Fibroblast of mammary gland (primary cell): ENCODE measurements at regions not wholly inside any gene's neighbourhood (a gene's known extent, or its start where the extent isn't known, plus 50 kb on each side); places are given as distances from the start of the nearest gene placed in this dataset.
"Not testable (repeated sequence)": the region's sequence is repeated elsewhere in the genome, so short reads cannot be mapped to it uniquely, and the experiment has no call there.

ENCODE experiments used
- DNase-seq: peaks from one replicate; pipeline ENCODE4 v3.0.0-alpha.2; 2010; ENCODE audit warnings: low read depth
- H3K4me3 ChIP-seq: 2 replicates; pipeline ENCODE4 v1.5.1; 2011; ENCODE audit warnings: low read depth, mild to moderate bottlenecking, low read length, moderate library complexity; ENCODE audit not compliant: control insufficient read depth
- TF ChIP-seq, protein P1 (sequence below): conservative IDR thresholded peaks from 2 replicates; pipeline ENCODE4 v1.5.1; 2011; ENCODE audit warnings: low read depth, low read length, inconsistent platforms; ENCODE audit not compliant: control insufficient read depth, insufficient read depth

DNA sequence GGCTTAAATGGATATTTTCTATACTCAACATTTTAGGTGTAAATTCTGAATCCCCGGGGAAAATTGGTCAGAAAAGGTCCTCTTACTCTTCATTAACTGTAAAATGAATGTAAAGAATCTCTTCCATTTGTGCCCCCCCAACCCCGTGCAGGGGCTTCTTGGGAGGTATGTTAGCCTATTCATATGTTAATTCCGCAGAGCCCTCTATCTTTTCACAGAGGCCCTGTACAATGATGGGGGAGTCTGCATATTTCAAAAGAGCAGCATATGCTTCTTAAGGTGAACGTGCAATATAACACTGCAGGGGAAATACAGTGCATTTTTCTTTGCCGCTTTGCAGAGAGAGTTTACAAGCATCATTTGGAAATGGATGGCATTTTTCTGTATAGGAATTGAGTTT is 88.5 kb upstream of the CXorf66 start:
- DNase-seq: no peak
- TF ChIP-seq, protein P1, sequence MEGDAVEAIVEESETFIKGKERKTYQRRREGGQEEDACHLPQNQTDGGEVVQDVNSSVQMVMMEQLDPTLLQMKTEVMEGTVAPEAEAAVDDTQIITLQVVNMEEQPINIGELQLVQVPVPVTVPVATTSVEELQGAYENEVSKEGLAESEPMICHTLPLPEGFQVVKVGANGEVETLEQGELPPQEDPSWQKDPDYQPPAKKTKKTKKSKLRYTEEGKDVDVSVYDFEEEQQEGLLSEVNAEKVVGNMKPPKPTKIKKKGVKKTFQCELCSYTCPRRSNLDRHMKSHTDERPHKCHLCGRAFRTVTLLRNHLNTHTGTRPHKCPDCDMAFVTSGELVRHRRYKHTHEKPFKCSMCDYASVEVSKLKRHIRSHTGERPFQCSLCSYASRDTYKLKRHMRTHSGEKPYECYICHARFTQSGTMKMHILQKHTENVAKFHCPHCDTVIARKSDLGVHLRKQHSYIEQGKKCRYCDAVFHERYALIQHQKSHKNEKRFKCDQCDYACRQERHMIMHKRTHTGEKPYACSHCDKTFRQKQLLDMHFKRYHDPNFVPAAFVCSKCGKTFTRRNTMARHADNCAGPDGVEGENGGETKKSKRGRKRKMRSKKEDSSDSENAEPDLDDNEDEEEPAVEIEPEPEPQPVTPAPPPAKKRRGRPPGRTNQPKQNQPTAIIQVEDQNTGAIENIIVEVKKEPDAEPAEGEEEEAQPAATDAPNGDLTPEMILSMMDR: no peak
- no peak overlapping the region for H3K4me3 ChIP-seq

- TF ChIP-seq, protein P1: peak; percentile 39
- H3K4me3 ChIP-seq: no peak overlapping the region
- peak; percentile 20 for DNase-seq
Observed at GRCh38 chrX:140050906-140051305, 85.6 kb upstream of the CXorf66 start.

- no peak for DNase-seq
- TF ChIP-seq, protein P1: no peak
- H3K4me3 ChIP-seq: no peak overlapping the region
Observed at GRCh38 chrX:140040386-140040785, 75.1 kb upstream of the CXorf66 start.

DNA sequence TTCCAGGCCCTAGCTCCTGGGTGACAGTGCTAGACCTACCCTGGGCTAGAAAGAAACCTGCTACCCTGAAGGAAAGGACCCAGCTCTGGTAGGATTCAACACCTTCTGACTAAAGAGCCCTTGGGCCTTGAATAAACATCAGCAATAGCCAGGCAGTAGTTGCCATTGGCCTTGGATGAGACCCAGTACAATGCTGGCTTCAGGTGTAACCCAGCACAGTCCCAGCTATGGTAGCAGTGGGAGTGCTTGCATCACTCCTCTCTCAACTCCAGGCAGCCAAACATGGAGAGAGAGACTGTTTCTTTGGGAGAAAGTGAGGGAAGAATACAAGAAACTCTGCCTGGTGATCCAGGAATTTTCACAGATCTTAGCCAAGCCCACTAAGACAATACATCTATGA is 73.5 kb upstream of the CXorf66 start:
- TF ChIP-seq, protein P1: no peak
- no peak overlapping the region for H3K4me3 ChIP-seq
- DNase-seq: no peak

GRCh38 chrX:140034916-140035315 is 69.6 kb upstream of the CXorf66 start:
- TF ChIP-seq, protein P1: peak; percentile 8
- no peak for DNase-seq
- no peak overlapping the region for H3K4me3 ChIP-seq

GRCh38 chrX:140022482-140022881 is 57.2 kb upstream of the CXorf66 start:
- DNase-seq: no peak
- no peak overlapping the region for H3K4me3 ChIP-seq
- TF ChIP-seq, protein P1: no peak

DNA sequence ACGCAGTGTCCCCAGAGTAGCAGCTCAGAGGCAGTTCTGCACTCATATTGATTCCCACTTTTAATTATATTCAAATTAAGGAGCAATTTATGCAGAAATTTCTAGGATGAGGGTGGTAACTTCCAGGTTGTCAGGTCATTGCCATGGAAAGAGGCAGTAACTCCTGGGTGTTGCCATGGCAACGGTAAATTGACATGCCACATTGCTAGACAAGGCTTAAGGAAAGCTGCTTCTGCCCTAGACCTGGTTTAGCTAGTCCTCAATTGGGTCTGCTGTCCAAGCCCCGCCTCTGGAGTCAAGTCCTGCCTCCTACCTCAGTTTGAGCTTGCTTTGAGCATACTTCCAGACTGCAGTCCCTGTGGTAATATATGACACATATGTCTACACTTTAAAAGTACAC is 53.8 kb upstream of the CXorf66 start:
- DNase-seq, H3K4me3 ChIP-seq: not testable (repeated sequence)
